ENCODE measurements at regions not wholly inside any gene's neighbourhood (a gene's known extent, or its start where the extent isn't known, plus 50 kb on each side); places are given as distances from the start of the nearest gene placed in this dataset.

- Histone ChIP-seq H2BK15ac (ENCODE audit: low read depth, low read length) (no peak overlapping the region), H3K18ac (ENCODE audit: insufficient read length, low read depth, low read length) (no peak overlapping the region), H3K56ac (ENCODE audit: insufficient read length, low read depth, low read length) (no peak overlapping the region), H2BK5ac (ENCODE audit: insufficient read length, low read length) (no peak overlapping the region), H3K14ac (ENCODE audit: insufficient read depth, low read length) (no peak overlapping the region), H3K79me1 (ENCODE audit: insufficient read depth, low read depth, low read length, poor library complexity, severe bottlenecking) (no peaks in the 10 kb centered on the region), H3K4me1 (ENCODE audit: insufficient read depth, low read length) (peaks cover 2% of the 10 kb centered on the region; the same call in 1 of the 2 replicates), H2AFZ (ENCODE audit: low read length) (no peak overlapping the region), H2BK120ac (ENCODE audit: low read depth, low read length, poor library complexity, severe bottlenecking) (no peak overlapping the region), H3K4ac (ENCODE audit: low read depth, low read length) (no peak overlapping the region), H4K8ac (replicated peaks; ENCODE audit: insufficient read length, low read depth, low read length) (no peak overlapping the region), H4K20me1 (ENCODE audit: control insufficient read depth, insufficient read depth, insufficient read length) (no peaks in the 10 kb centered on the region), H2BK20ac (ENCODE audit: low read depth, low read length, poor library complexity, severe bottlenecking) (no peak overlapping the region), H3K23ac (ENCODE audit: insufficient read length, low read depth, low read length) (no peak overlapping the region), H3K9me3 (ENCODE audit: control insufficient read depth, low read depth, low read length) (no peaks in the 10 kb centered on the region), H2AK5ac (ENCODE audit: insufficient read length, low read length) (no peak overlapping the region), H2BK12ac (ENCODE audit: insufficient read length, low read depth, low read length) (no peak overlapping the region), H3K4me2 (ENCODE audit: insufficient read depth, insufficient read length, low read length) (no peak overlapping the region), H3K9ac (ENCODE audit: extremely low read depth, insufficient read length, low read length) (no peak overlapping the region), H4K91ac (ENCODE audit: insufficient read length, low read depth, low read length) (no peak overlapping the region), H3K27ac (ENCODE audit: insufficient read length, low read depth, low read length) (no peak overlapping the region), H3K23me2 (ENCODE audit: insufficient read length, low read depth, low read length, poor library complexity, severe bottlenecking) (no peaks in the 10 kb centered on the region), H4K5ac (ENCODE audit: insufficient read length, low read depth, low read length) (no peak overlapping the region), H3K27me3 (ENCODE audit: insufficient read depth, low read length) (no peaks in the 10 kb centered on the region), H3T11ph (ENCODE audit: low read length) (no peak overlapping the region), H3K79me2 (ENCODE audit: insufficient read depth, low read length) (no peaks in the 10 kb centered on the region)
- no peak overlapping the region for H3K27ac Mint-ChIP-seq
- H3K9me3 Mint-ChIP-seq, result no peaks in the 10 kb centered on the region
- no peak for DNase-seq
- H3K4me3 Mint-ChIP-seq, result no peak overlapping the region
- no CpG with 5 or more reads among the region's 1 CpG for WGBS (ENCODE audit: extremely low coverage, insufficient read length, low lambda C conversion rate)
- no peaks in the 10 kb centered on the region for H3K27me3 Mint-ChIP-seq (ENCODE audit: low read depth)
- H3K36me3 Mint-ChIP-seq (ENCODE audit: insufficient read depth in 1 of 3, low read depth in 3 of 3), result no peaks in the 10 kb centered on the region
- TF ChIP-seq CTCF (conservative IDR thresholded peaks at IDR 0.05), result peak; percentile 73
- H3K4me1 Mint-ChIP-seq, result peaks cover 8 to 9% of the 10 kb centered on the region in 2 experiments
These were observed 1016.3 kb upstream of the SEMA6A start for GRCh38 chr5:117590944-117591343.
